Esophagus muscularis mucosa (tissue), 3 donors: ENCODE measurements at regions not wholly inside any gene's neighbourhood (a gene's known extent, or its start where the extent isn't known, plus 50 kb on each side); places are given as distances from the start of the nearest gene placed in this dataset.

Source experiments
- CTCF ChIP-seq, 3 experiments: fragments of 200-600 bp in 2 of 3; fragments of 450-650 bp in 1 of 3; sonication (generic) in 2 of 3; IDR thresholded peaks; one replicate each; pipeline ENCODE4 v1.5.1; 2017 to 2019; ENCODE audit warnings: antibody characterized with exemption in 3 of 3, mild to moderate bottlenecking in 2 of 3, moderate library complexity in 1 of 3
- POLR2A ChIP-seq: fragments of 450-650 bp; IDR thresholded peaks from one replicate; pipeline ENCODE4 v1.6.1; 2017; ENCODE audit warnings: antibody characterized with exemption, moderate library complexity, mild to moderate bottlenecking, low read depth
- POLR2AphosphoS5 ChIP-seq, 2 donors: sonication (generic); formaldehyde crosslinking; IDR thresholded peaks; one replicate each; pipeline ENCODE4 v1.6.1; 2017; ENCODE audit warnings: antibody characterized with exemption in 2 of 2

- TF ChIP-seq CTCF (IDR thresholded peaks at IDR 0.05) (no peak), POLR2A (no peak), POLR2AphosphoS5 (IDR thresholded peaks at IDR 0.05) (no peak)
Measured at GRCh38 chr11:23206741-23207336, 346.6 kb upstream of the CCDC179 start.
